ENCODE measurements at regions not wholly inside any gene's neighbourhood (a gene's known extent, or its start where the extent isn't known, plus 50 kb on each side); places are given as distances from the start of the nearest gene placed in this dataset.

- 0 out of 2 replicates have a peak, but pooled peaks cover 4% of the 10 kb centered on the region for H3K36me3 ChIP-seq (ENCODE audit: low read length)
- no peaks in the 10 kb centered on the region for H3K27me3 ChIP-seq (ENCODE audit: low read length)
- H3F3A ChIP-seq (ENCODE audit: insufficient read depth), result no peaks in the 10 kb centered on the region
- H3K79me2 ChIP-seq (ENCODE audit: insufficient read depth, low read length), result no peaks in the 10 kb centered on the region
- no peak overlapping the region for H3K4me2 ChIP-seq (ENCODE audit: low read depth, low read length, poor library complexity, severe bottlenecking)
- H3K9ac ChIP-seq (ENCODE audit: low read length), result no peak overlapping the region
- no peaks in the 10 kb centered on the region for H3K9me2 ChIP-seq (replicated peaks; ENCODE audit: insufficient read depth, low read length)
- H3K27ac ChIP-seq (ENCODE audit: low read depth, low read length), result no peak overlapping the region
- no peak overlapping the region for H2AFZ ChIP-seq (ENCODE audit: low read depth, low read length, severe bottlenecking)
- no peak overlapping the region for H3K4me3 ChIP-seq (ENCODE audit: insufficient read depth, low read length, poor library complexity, severe bottlenecking)
- no peaks in the 10 kb centered on the region for H4K20me1 ChIP-seq (ENCODE audit: low read depth, low read length)
- peaks cover 5% of the 10 kb centered on the region; the same call in 1 of the 2 replicates for H3K9me3 ChIP-seq (ENCODE audit: insufficient read depth, low read length)
- TF ChIP-seq EZH2phosphoT487 (conservative IDR thresholded peaks at IDR 0.05; ENCODE audit: low read length) (no peak), CTCF (IDR thresholded peaks at IDR 0.05; ENCODE audit: insufficient read depth, low read length, poor library complexity, severe bottlenecking) (no peak)
Measured at GRCh38 chr16:22688463-22688862, 125.5 kb upstream of the HS3ST2 start.

- no peaks in the 10 kb centered on the region for H3F3A ChIP-seq (ENCODE audit: insufficient read depth)
- peaks cover 5% of the 10 kb centered on the region; the same call in 1 of the 2 replicates for H3K9me3 ChIP-seq (ENCODE audit: insufficient read depth, low read length)
- no peaks in the 10 kb centered on the region for H3K9me2 ChIP-seq (replicated peaks; ENCODE audit: insufficient read depth, low read length)
- 0 out of 2 replicates have a peak, but pooled peaks cover 4% of the 10 kb centered on the region for H3K36me3 ChIP-seq (ENCODE audit: low read length)
- no peak overlapping the region for H3K4me3 ChIP-seq (ENCODE audit: insufficient read depth, low read length, poor library complexity, severe bottlenecking)
- no peak overlapping the region for H3K27ac ChIP-seq (ENCODE audit: low read depth, low read length)
- H3K4me2 ChIP-seq (ENCODE audit: low read depth, low read length, poor library complexity, severe bottlenecking), result no peak overlapping the region
- H2AFZ ChIP-seq (ENCODE audit: low read depth, low read length, severe bottlenecking), result no peak overlapping the region
- TF ChIP-seq EZH2phosphoT487 (conservative IDR thresholded peaks at IDR 0.05; ENCODE audit: low read length) (no peak), CTCF (IDR thresholded peaks at IDR 0.05; ENCODE audit: insufficient read depth, low read length, poor library complexity, severe bottlenecking) (no peak)
- H3K79me2 ChIP-seq (ENCODE audit: insufficient read depth, low read length), result no peaks in the 10 kb centered on the region
- no peaks in the 10 kb centered on the region for H3K27me3 ChIP-seq (ENCODE audit: low read length)
- H4K20me1 ChIP-seq (ENCODE audit: low read depth, low read length), result no peaks in the 10 kb centered on the region
- H3K9ac ChIP-seq (ENCODE audit: low read length), result no peak overlapping the region
Measured at GRCh38 chr16:22688930-22689329, 125.0 kb upstream of the HS3ST2 start.

GRCh38 chr16:22691335-22691734, 122.6 kb upstream of the HS3ST2 start:
- Histone ChIP-seq H3K4me3 (ENCODE audit: insufficient read depth, low read length, poor library complexity, severe bottlenecking) (no peak overlapping the region), H2AFZ (ENCODE audit: low read depth, low read length, severe bottlenecking) (no peak overlapping the region), H3K4me2 (ENCODE audit: low read depth, low read length, poor library complexity, severe bottlenecking) (no peak overlapping the region), H3K36me3 (ENCODE audit: low read length) (0 out of 2 replicates have a peak, but pooled peaks cover 4% of the 10 kb centered on the region), H3K9me3 (ENCODE audit: insufficient read depth, low read length) (peaks cover 5% of the 10 kb centered on the region; the same call in 1 of the 2 replicates), H3K9me2 (replicated peaks; ENCODE audit: insufficient read depth, low read length) (no peaks in the 10 kb centered on the region), H3K27me3 (ENCODE audit: low read length) (no peaks in the 10 kb centered on the region), H3K9ac (ENCODE audit: low read length) (no peak overlapping the region), H3F3A (ENCODE audit: insufficient read depth) (no peaks in the 10 kb centered on the region), H3K79me2 (ENCODE audit: insufficient read depth, low read length) (no peaks in the 10 kb centered on the region), H4K20me1 (ENCODE audit: low read depth, low read length) (no peaks in the 10 kb centered on the region), H3K27ac (ENCODE audit: low read depth, low read length) (no peak overlapping the region)
- no peak for TF ChIP-seq EZH2phosphoT487 (conservative IDR thresholded peaks at IDR 0.05; ENCODE audit: low read length)
- TF ChIP-seq CTCF (IDR thresholded peaks at IDR 0.05; ENCODE audit: insufficient read depth, low read length, poor library complexity, severe bottlenecking), result no peak
